C1 segment of cervical spinal cord (tissue), 14 donors: ENCODE measurements at regions not wholly inside any gene's neighbourhood (a gene's known extent, or its start where the extent isn't known, plus 50 kb on each side); places are given as distances from the start of the nearest gene placed in this dataset.
A peak's percentile ranks its signal among the peaks of the same experiment; 100 is the strongest.
"Not testable (repeated sequence)": the region's sequence is repeated elsewhere in the genome, so short reads cannot be mapped to it uniquely, and the experiment has no call there.

Experiments
- DNase-seq, 14 donors: peaks; one replicate each; lab custom pipeline; 2025; lab: John Stamatoyannopoulos, UW

- DNase-seq = no peak
Measured at GRCh38 chr9:89670801-89671434, 66.1 kb downstream of the GADD45G start.

GRCh38 chr9:89674667-89675057 is 69.8 kb downstream of the GADD45G start:
- no peak for DNase-seq

- peak in 10 of 14 donors; percentile 32 to 88 (median 52) for DNase-seq
Measured at GRCh38 chr9:89675058-89675742, 70.4 kb downstream of the GADD45G start.

- DNase-seq = peak in 1 of 14 donors; percentile 51
Measured at GRCh38 chr9:89676281-89676680, 71.5 kb downstream of the GADD45G start.

GRCh38 chr9:89677702-89678395 is 73.0 kb downstream of the GADD45G start:
- DNase-seq = no peak

GRCh38 chr9:89678396-89679015 is 73.7 kb downstream of the GADD45G start:
- DNase-seq = peak in 1 of 14 donors; percentile 10

GRCh38 chr9:89679016-89679415 is 74.2 kb downstream of the GADD45G start:
- DNase-seq = no peak

- DNase-seq = no peak
Measured at GRCh38 chr9:89679581-89679980, 74.8 kb downstream of the GADD45G start.

- DNase-seq = no peak
Measured at GRCh38 chr9:89680547-89681467, 76.0 kb downstream of the GADD45G start.

- DNase-seq = not testable (repeated sequence)
Measured at GRCh38 chr9:89681468-89681859, 76.7 kb downstream of the GADD45G start.

GRCh38 chr9:89683626-89684025 is 78.8 kb downstream of the GADD45G start:
- DNase-seq = no peak

GRCh38 chr9:89684218-89684617 is 79.4 kb downstream of the GADD45G start:
- no peak for DNase-seq

- peak in 4 of 14 donors; percentile 12 to 53 (median 30) for DNase-seq
Measured at GRCh38 chr9:89684912-89685636, 80.3 kb downstream of the GADD45G start.

GRCh38 chr9:89685698-89686097 is 80.9 kb downstream of the GADD45G start:
- no peak for DNase-seq

- no peak for DNase-seq
Measured at GRCh38 chr9:89686126-89686525, 81.3 kb downstream of the GADD45G start.

GRCh38 chr9:89686621-89687020 is 81.8 kb downstream of the GADD45G start:
- no peak for DNase-seq

GRCh38 chr9:89687188-89687587 is 82.4 kb downstream of the GADD45G start:
- no peak for DNase-seq

- no peak for DNase-seq
Measured at GRCh38 chr9:89687848-89688247, 83.0 kb downstream of the GADD45G start.

GRCh38 chr9:89689321-89689720 is 84.5 kb downstream of the GADD45G start:
- DNase-seq = not testable (repeated sequence)

- DNase-seq = no peak
Measured at GRCh38 chr9:89690334-89690912, 85.6 kb downstream of the GADD45G start.
